GM12873 (cell line): ENCODE measurements at regions not wholly inside any gene's neighbourhood (a gene's known extent, or its start where the extent isn't known, plus 50 kb on each side); places are given as distances from the start of the nearest gene placed in this dataset.

Experiments
- TF ChIP-seq, protein P1 (sequence below): IDR thresholded peaks from 2 replicates; pipeline ENCODE4 v1.5.1; 2012; ENCODE audit warnings: low read depth, mild to moderate bottlenecking, moderate library complexity, low read length, control low read depth; ENCODE audit not compliant: insufficient read depth; ENCODE audit errors: missing control alignments

DNA sequence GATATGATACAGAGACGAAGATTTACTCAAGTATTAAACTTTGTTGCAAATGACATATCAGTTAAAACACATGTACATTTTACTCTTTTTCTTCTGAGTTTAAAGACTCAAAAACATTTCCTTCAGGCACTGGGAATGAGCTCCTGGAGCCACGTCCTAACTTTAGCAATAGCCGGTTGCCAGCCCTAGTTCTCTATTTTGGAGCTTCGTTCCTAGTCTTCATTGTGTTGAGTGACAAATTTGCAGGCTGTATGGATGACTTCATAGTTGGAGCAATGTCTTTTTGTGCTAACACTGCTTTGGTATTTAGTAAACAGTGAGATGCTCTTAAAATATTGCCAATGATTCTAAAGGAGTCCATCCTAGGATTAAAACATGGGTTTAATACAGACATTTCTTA lies 190.9 kb downstream of the FAT4 start:
- TF ChIP-seq, protein P1, sequence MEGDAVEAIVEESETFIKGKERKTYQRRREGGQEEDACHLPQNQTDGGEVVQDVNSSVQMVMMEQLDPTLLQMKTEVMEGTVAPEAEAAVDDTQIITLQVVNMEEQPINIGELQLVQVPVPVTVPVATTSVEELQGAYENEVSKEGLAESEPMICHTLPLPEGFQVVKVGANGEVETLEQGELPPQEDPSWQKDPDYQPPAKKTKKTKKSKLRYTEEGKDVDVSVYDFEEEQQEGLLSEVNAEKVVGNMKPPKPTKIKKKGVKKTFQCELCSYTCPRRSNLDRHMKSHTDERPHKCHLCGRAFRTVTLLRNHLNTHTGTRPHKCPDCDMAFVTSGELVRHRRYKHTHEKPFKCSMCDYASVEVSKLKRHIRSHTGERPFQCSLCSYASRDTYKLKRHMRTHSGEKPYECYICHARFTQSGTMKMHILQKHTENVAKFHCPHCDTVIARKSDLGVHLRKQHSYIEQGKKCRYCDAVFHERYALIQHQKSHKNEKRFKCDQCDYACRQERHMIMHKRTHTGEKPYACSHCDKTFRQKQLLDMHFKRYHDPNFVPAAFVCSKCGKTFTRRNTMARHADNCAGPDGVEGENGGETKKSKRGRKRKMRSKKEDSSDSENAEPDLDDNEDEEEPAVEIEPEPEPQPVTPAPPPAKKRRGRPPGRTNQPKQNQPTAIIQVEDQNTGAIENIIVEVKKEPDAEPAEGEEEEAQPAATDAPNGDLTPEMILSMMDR, result no peak

DNA sequence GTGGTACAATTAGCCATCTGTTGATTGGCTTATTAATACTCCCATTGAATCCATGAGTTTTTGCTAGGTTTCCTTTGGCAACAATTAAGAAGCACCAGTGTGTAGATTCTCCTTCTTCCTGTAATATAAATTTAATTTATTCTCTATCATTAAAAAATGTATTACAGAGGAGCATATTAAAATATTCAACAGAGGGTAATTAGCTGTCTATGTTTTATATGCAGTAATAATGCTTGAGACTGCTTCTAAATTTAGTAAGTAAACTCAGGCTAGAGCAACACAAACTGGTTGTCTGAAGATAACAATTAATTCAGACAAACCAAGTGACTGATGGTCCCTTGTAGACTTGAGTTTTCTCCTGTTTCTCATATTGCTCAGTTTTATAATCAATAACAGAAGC lies 192.4 kb downstream of the FAT4 start:
- TF ChIP-seq, protein P1, result no peak

GRCh38 chr4:125511715-125512114 lies 197.0 kb downstream of the FAT4 start:
- TF ChIP-seq, protein P1, result no peak

- TF ChIP-seq, protein P1, result no peak
Measured at GRCh38 chr4:125515016-125515415, 200.3 kb downstream of the FAT4 start.

DNA sequence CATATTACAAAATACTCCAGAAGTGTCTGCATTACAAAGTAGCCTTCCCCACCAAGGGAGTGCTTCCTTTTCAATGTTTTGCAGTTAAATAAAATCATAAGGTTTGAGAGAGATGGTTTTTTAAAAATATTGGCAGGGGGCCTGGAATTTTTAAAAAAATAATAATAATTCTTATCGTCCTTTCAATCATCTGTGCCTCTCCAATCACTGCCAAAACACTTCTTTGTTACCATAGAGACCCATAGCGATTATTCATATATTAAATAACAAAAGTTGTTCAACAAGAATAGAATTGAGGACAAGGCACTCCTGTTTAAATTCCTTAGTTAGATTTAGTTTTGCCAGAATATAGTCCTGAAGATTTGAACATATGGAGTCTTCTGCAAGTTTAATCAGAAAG lies 203.1 kb downstream of the FAT4 start:
- TF ChIP-seq, protein P1, result no peak

DNA sequence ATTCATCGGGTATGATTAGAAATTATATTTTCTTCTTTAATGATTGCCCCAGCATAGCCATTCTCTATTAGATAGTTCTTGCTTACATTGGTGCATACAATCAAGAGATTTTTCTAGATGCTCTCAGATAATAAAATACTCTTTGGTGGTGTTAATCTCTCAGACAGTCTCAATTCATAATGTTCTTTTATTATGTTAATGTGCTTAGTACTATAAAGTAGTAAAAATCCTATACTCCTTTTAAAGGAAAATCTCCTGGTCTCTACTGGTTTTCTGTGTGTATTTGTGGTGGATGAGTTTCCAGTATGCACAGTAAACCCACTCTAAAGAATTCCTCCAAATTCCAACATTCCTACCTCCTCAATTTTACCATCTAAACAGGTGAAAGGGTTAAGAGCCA lies 203.5 kb downstream of the FAT4 start:
- TF ChIP-seq, protein P1, result no peak

DNA sequence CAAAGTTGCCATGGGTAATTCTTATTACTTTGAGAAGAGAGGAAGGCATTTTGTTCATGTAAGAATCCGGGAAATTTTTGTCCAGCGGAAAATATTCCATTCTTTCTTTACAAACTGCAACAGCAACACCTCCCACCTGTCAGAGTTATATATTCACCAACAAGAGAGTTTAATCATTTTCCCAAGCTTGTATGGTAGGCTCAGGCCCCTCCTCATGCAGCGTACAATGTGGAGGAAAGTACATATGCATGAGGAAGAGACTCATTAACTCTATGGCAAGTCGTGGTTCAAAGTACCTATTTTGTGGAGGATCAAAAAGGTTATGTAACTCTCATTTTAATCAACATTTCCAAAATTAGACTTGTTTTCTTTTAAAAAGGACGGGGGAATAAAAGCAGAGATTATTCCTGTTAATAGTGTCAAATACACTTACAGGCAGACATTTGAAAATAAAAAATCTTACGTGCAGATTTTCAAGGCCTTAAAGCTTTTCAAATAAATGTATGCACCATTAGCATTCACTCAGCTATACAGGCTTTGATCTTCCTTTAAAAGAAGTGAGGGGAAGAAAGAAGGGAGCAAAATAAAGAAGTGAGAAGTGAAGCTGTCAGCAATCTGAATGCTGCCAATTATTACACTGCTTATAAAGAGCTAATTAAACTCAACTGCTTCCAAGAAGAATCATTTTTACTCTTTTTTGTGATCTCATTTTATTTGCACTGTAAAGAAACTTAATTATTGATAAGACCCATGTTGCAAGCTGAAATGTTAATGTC lies 204.8 kb downstream of the FAT4 start:
- TF ChIP-seq, protein P1, result no peak
